ENCODE measurements at regions not wholly inside any gene's neighbourhood (a gene's known extent, or its start where the extent isn't known, plus 50 kb on each side); places are given as distances from the start of the nearest gene placed in this dataset.

- Histone ChIP-seq H3K27ac (replicated peaks; ENCODE audit: low read length) (no peak overlapping the region), H4K91ac (ENCODE audit: low read depth, low read length, poor library complexity) (no peak overlapping the region), H2BK5ac (ENCODE audit: low read length) (no peak overlapping the region), H3K79me1 (ENCODE audit: low read depth, low read length) (no peaks in the 10 kb centered on the region), H2BK15ac (ENCODE audit: low read length) (no peak overlapping the region), H3K18ac (ENCODE audit: low read length) (no peak overlapping the region), H2AFZ (ENCODE audit: low read length) (no peak overlapping the region), H3K9me3 (replicated peaks in 1 of 2; ENCODE audit: control insufficient read depth in 2 of 2, insufficient read depth in 1 of 2, low read depth in 1 of 2, low read length in 2 of 2) (peaks cover 0 to 3% of the 10 kb centered on the region in 2 donors), H3K14ac (ENCODE audit: low read length) (no peak overlapping the region), H3K4me1 (ENCODE audit: control insufficient read depth in 2 of 2, insufficient read depth in 1 of 2, low read depth in 1 of 2, low read length in 2 of 2) (no peaks in the 10 kb centered on the region), H3K23ac (ENCODE audit: low read depth, low read length, poor library complexity) (no peak overlapping the region), H3K4me3 (ENCODE audit: low read length in 2 of 2) (no peak overlapping the region), H3K9ac (ENCODE audit: low read depth, low read length, poor library complexity) (no peak overlapping the region), H2BK120ac (ENCODE audit: low read depth, low read length) (no peak overlapping the region), H2BK12ac (ENCODE audit: low read length) (no peak overlapping the region), H3K36me3 (replicated peaks in 1 of 2; ENCODE audit: control insufficient read depth in 2 of 2, insufficient read depth in 2 of 2, low read length in 2 of 2) (no peaks in the 10 kb centered on the region), H3K4ac (ENCODE audit: low read length) (no peak overlapping the region), H2AK5ac (ENCODE audit: low read depth, low read length) (no peak overlapping the region), H3K27me3 (ENCODE audit: control insufficient read depth in 3 of 3, insufficient read depth in 3 of 3, low read depth in 1 of 3, low read length in 3 of 3) (no peaks in the 10 kb centered on the region), H4K8ac (ENCODE audit: low read depth, low read length) (no peak overlapping the region), H3K4me2 (ENCODE audit: insufficient read depth, low read length, poor library complexity, severe bottlenecking) (no peak overlapping the region)
- DNase-seq (ENCODE audit: low spot score) = no peak
- WGBS, 2 donors (ENCODE audit: extremely low coverage in 2 of 2, insufficient read length in 2 of 2, insufficient replicate concordance in 1 of 2) = no CpG with 5 or more reads among the region's 2 CpGs
Observed at GRCh38 chr3:102736975-102737304, 302.1 kb downstream of the ZPLD1 start.

GRCh38 chr3:102737353-102737752, 302.5 kb downstream of the ZPLD1 start:
- no peak overlapping the region for H2BK15ac ChIP-seq (ENCODE audit: low read length)
- no CpG with 5 or more reads among the region's 3 CpGs for WGBS, 2 donors (ENCODE audit: extremely low coverage in 2 of 2, insufficient read length in 2 of 2, insufficient replicate concordance in 1 of 2)

DNA sequence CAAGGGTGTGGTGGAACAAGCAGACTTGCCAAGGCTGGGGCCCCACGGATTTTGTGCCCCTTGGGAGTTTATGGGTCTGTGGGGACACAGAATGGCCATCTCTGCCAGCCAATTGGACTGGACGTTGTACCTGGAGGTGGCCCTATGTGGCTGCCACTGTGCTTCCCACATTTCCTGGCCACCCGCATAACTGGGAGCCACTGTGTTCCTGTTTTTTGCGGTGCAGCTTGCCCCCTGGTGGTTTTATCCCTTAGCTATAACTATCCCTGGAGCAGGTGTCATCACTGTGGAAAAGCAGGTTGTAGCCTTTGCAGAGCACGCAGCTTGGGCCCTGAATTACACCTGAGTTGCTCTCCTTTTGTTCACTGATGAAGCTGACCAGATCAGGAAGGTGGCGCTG, 306.3 kb downstream of the ZPLD1 start:
- no peak overlapping the region for H2BK15ac ChIP-seq (ENCODE audit: low read length)
- H4K8ac ChIP-seq (ENCODE audit: low read depth, low read length) = no peak overlapping the region
- H3K9ac ChIP-seq (ENCODE audit: low read depth, low read length, poor library complexity) = no peak overlapping the region
- H2BK5ac ChIP-seq (ENCODE audit: low read length) = no peak overlapping the region
- H3K36me3 ChIP-seq (replicated peaks in 1 of 2; ENCODE audit: control insufficient read depth in 2 of 2, insufficient read depth in 2 of 2, low read length in 2 of 2) = no peaks in the 10 kb centered on the region
- H3K27me3 ChIP-seq (ENCODE audit: control insufficient read depth in 3 of 3, insufficient read depth in 3 of 3, low read depth in 1 of 3, low read length in 3 of 3) = no peaks in the 10 kb centered on the region
- H3K4ac ChIP-seq (ENCODE audit: low read length) = no peak overlapping the region
- no peak overlapping the region for H3K23ac ChIP-seq (ENCODE audit: low read depth, low read length, poor library complexity)
- no peaks in the 10 kb centered on the region for H3K79me1 ChIP-seq (ENCODE audit: low read depth, low read length)
- H3K4me1 ChIP-seq (ENCODE audit: control insufficient read depth in 2 of 2, insufficient read depth in 1 of 2, low read depth in 1 of 2, low read length in 2 of 2) = no peaks in the 10 kb centered on the region
- H3K4me2 ChIP-seq (ENCODE audit: insufficient read depth, low read length, poor library complexity, severe bottlenecking) = no peak overlapping the region
- no peak overlapping the region for H2BK12ac ChIP-seq (ENCODE audit: low read length)
- no peak overlapping the region for H2AK5ac ChIP-seq (ENCODE audit: low read depth, low read length)
- H3K9me3 ChIP-seq (replicated peaks in 1 of 2; ENCODE audit: control insufficient read depth in 2 of 2, insufficient read depth in 1 of 2, low read depth in 1 of 2, low read length in 2 of 2) = peaks cover 0 to 3% of the 10 kb centered on the region in 2 donors
- H2AFZ ChIP-seq (ENCODE audit: low read length) = no peak overlapping the region
- no peak overlapping the region for H4K91ac ChIP-seq (ENCODE audit: low read depth, low read length, poor library complexity)
- DNase-seq (ENCODE audit: low spot score) = no peak
- H3K4me3 ChIP-seq (ENCODE audit: low read length in 2 of 2) = no peak overlapping the region
- H3K14ac ChIP-seq (ENCODE audit: low read length) = no peak overlapping the region
- peak overlapping the region; percentile 46 for H3K18ac ChIP-seq (ENCODE audit: low read length)
- H2BK120ac ChIP-seq (ENCODE audit: low read depth, low read length) = no peak overlapping the region
- no peak overlapping the region for H3K27ac ChIP-seq (replicated peaks; ENCODE audit: low read length)
- WGBS, 2 donors (ENCODE audit: extremely low coverage in 2 of 2, insufficient read length in 2 of 2, insufficient replicate concordance in 1 of 2) = no CpG with 5 or more reads among the region's 6 CpGs

More at GRCh38 chr3:102737353-102737752, 302.5 kb downstream of the ZPLD1 start:
- H3K9ac ChIP-seq (ENCODE audit: low read depth, low read length, poor library complexity) = no peak overlapping the region
- H4K8ac ChIP-seq (ENCODE audit: low read depth, low read length) = no peak overlapping the region
- no peak overlapping the region for H3K18ac ChIP-seq (ENCODE audit: low read length)
- no peak overlapping the region for H3K4ac ChIP-seq (ENCODE audit: low read length)
- no peak overlapping the region for H2AFZ ChIP-seq (ENCODE audit: low read length)
- no peak overlapping the region for H2BK120ac ChIP-seq (ENCODE audit: low read depth, low read length)
- peaks cover 0 to 3% of the 10 kb centered on the region in 2 donors for H3K9me3 ChIP-seq (replicated peaks in 1 of 2; ENCODE audit: control insufficient read depth in 2 of 2, insufficient read depth in 1 of 2, low read depth in 1 of 2, low read length in 2 of 2)
- no peak overlapping the region for H2BK12ac ChIP-seq (ENCODE audit: low read length)
- no peaks in the 10 kb centered on the region for H3K36me3 ChIP-seq (replicated peaks in 1 of 2; ENCODE audit: control insufficient read depth in 2 of 2, insufficient read depth in 2 of 2, low read length in 2 of 2)
- no peak overlapping the region for H3K14ac ChIP-seq (ENCODE audit: low read length)
- no peak overlapping the region for H4K91ac ChIP-seq (ENCODE audit: low read depth, low read length, poor library complexity)
- no peaks in the 10 kb centered on the region for H3K79me1 ChIP-seq (ENCODE audit: low read depth, low read length)
- no peak overlapping the region for H3K27ac ChIP-seq (replicated peaks; ENCODE audit: low read length)
- H3K4me1 ChIP-seq (ENCODE audit: control insufficient read depth in 2 of 2, insufficient read depth in 1 of 2, low read depth in 1 of 2, low read length in 2 of 2) = no peaks in the 10 kb centered on the region
- H2AK5ac ChIP-seq (ENCODE audit: low read depth, low read length) = no peak overlapping the region
- no peak overlapping the region for H3K4me2 ChIP-seq (ENCODE audit: insufficient read depth, low read length, poor library complexity, severe bottlenecking)
- no peaks in the 10 kb centered on the region for H3K27me3 ChIP-seq (ENCODE audit: control insufficient read depth in 3 of 3, insufficient read depth in 3 of 3, low read depth in 1 of 3, low read length in 3 of 3)
- H3K23ac ChIP-seq (ENCODE audit: low read depth, low read length, poor library complexity) = no peak overlapping the region
- no peak overlapping the region for H3K4me3 ChIP-seq (ENCODE audit: low read length in 2 of 2)
- DNase-seq (ENCODE audit: low spot score) = no peak
- no peak overlapping the region for H2BK5ac ChIP-seq (ENCODE audit: low read length)

DNA sequence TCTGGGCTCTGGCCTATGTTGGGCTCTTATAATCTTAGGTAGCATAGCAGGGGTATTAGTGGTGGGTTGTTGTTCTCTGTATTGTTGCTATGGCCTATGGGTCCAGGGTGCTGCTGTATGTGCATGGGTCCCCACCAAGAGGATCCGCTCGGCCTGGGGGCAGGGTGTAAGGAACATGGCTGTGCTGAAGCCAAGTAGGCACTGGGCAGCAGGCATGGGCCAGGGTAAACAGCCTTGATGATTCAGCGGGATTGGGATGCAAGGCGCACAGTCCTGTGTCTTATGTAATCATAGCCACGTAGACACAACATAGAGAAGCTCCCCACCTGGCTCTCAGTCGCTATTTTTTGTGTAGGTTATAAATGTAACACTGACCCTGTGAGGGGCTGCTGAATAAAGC, 306.9 kb downstream of the ZPLD1 start:
- H3K4ac ChIP-seq (ENCODE audit: low read length) = no peak overlapping the region
- no peaks in the 10 kb centered on the region for H3K27me3 ChIP-seq (ENCODE audit: control insufficient read depth in 3 of 3, insufficient read depth in 3 of 3, low read depth in 1 of 3, low read length in 3 of 3)
- peak overlapping the region; percentile 48 for H2BK5ac ChIP-seq (ENCODE audit: low read length)
- peak overlapping the region; percentile 44 for H3K18ac ChIP-seq (ENCODE audit: low read length)
- no peak overlapping the region for H2BK120ac ChIP-seq (ENCODE audit: low read depth, low read length)
- no peak overlapping the region for H3K27ac ChIP-seq (replicated peaks; ENCODE audit: low read length)
- H2BK12ac ChIP-seq (ENCODE audit: low read length) = peak overlapping the region; percentile 46
- no peaks in the 10 kb centered on the region for H3K4me1 ChIP-seq (ENCODE audit: control insufficient read depth in 2 of 2, insufficient read depth in 1 of 2, low read depth in 1 of 2, low read length in 2 of 2)
- H3K9ac ChIP-seq (ENCODE audit: low read depth, low read length, poor library complexity) = no peak overlapping the region
- no peak overlapping the region for H2AK5ac ChIP-seq (ENCODE audit: low read depth, low read length)
- peak overlapping the region; percentile 33 for H2BK15ac ChIP-seq (ENCODE audit: low read length)
- H3K9me3 ChIP-seq (replicated peaks in 1 of 2; ENCODE audit: control insufficient read depth in 2 of 2, insufficient read depth in 1 of 2, low read depth in 1 of 2, low read length in 2 of 2) = peaks cover 0 to 3% of the 10 kb centered on the region in 2 donors
- no peaks in the 10 kb centered on the region for H3K79me1 ChIP-seq (ENCODE audit: low read depth, low read length)
- H2AFZ ChIP-seq (ENCODE audit: low read length) = no peak overlapping the region
- WGBS, 2 donors (ENCODE audit: extremely low coverage in 2 of 2, insufficient read length in 2 of 2, insufficient replicate concordance in 1 of 2) = no CpG with 5 or more reads among the region's 6 CpGs
- H4K91ac ChIP-seq (ENCODE audit: low read depth, low read length, poor library complexity) = no peak overlapping the region
- H3K36me3 ChIP-seq (replicated peaks in 1 of 2; ENCODE audit: control insufficient read depth in 2 of 2, insufficient read depth in 2 of 2, low read length in 2 of 2) = no peaks in the 10 kb centered on the region
- no peak overlapping the region for H4K8ac ChIP-seq (ENCODE audit: low read depth, low read length)
- H3K4me3 ChIP-seq (ENCODE audit: low read length in 2 of 2) = no peak overlapping the region
- peak overlapping the region; percentile 47 for H3K14ac ChIP-seq (ENCODE audit: low read length)
- no peak overlapping the region for H3K23ac ChIP-seq (ENCODE audit: low read depth, low read length, poor library complexity)
- no peak for DNase-seq (ENCODE audit: low spot score)
- H3K4me2 ChIP-seq (ENCODE audit: insufficient read depth, low read length, poor library complexity, severe bottlenecking) = no peak overlapping the region
